ENCODE measurements at regions not wholly inside any gene's neighbourhood (a gene's known extent, or its start where the extent isn't known, plus 50 kb on each side); places are given as distances from the start of the nearest gene placed in this dataset.

- TF ChIP-seq EZH2 (IDR thresholded peaks at IDR 0.05; ENCODE audit: borderline replicate concordance, insufficient read depth, low read depth, low read length, poor library complexity, severe bottlenecking) (no peak), CTCF (IDR thresholded peaks at IDR 0.05) (no peak)
Measured at GRCh38 chr7:81560708-81561107, 209.1 kb downstream of the HGF start.

All from B cell (primary cell).